GM19043 (cell line): ENCODE measurements at regions not wholly inside any gene's neighbourhood (a gene's known extent, or its start where the extent isn't known, plus 50 kb on each side); places are given as distances from the start of the nearest gene placed in this dataset.
"Not testable (repeated sequence)": the region's sequence is repeated elsewhere in the genome, so short reads cannot be mapped to it uniquely, and the experiment has no call there.

Source experiments
- ATAC-seq: cut with Tn5 transposase; IDR thresholded peaks from one replicate; pipeline ENCODE4 v1.9.1; 2021; ENCODE audit warnings: low read depth; ENCODE audit not compliant: unreplicated experiment

DNA sequence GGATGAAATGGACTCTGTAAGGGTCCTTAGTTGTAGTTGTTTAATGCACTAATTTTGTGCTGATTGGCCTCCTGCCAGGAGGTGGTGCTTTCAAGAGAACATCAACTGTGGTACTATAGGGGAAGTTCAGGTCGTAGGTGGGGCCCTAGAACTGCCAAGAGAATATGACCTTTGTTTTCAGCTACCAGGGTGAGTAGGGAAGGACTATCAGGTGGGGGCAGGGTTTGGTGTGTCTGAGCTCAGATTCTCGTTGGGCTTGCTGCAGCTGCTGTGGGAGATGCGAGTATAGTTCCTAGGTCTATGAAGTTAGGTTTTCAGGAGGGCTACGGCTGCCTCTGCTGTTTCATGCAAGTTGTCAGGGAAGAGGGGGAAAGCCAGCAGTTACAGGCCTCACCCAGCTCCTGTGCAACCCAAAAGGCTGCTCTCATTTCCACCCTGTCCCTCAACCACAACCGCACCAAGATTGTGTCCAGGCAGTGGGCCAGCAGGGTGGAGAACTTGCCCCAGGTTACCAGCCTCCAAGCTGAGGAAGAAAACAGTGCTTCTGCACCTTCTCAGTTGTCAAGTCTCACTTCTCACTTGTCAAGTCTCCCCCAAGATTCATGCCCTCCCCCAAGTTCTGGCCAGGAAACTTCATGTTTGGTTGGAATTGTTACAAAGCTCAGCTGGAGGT, 626.5 kb upstream of the MAP3K7 start:
- ATAC-seq, result no peak

DNA sequence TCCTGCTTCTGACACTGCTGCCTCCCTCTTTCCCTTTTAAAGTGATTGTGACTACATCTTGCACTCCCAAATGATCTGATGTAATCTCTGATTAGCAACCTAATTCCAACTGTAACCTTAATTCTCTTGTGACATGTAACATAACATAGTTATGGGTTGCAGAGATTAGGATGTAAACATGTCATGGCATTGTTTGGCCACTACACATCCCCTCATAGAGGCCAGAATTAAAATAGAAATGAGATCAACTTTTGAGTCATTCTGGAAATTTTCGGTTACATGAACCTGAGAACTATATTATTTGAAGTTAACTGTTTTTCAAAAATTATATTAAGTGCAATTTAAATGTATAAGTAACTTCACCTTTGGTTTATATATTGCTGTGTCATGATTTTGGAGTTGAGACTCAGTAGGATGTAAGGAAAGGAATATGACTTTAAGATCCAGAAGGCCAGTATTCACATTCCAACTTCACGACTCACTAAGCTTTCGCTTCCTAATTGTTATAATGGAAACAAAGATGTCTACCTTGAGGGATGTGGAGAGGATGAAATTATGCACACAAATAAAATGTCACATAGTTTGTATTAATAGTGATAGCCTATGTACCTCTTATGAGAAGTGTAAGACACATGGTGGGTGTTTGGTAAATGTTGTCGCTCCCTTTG, 611.9 kb upstream of the MAP3K7 start:
- no peak for ATAC-seq

DNA sequence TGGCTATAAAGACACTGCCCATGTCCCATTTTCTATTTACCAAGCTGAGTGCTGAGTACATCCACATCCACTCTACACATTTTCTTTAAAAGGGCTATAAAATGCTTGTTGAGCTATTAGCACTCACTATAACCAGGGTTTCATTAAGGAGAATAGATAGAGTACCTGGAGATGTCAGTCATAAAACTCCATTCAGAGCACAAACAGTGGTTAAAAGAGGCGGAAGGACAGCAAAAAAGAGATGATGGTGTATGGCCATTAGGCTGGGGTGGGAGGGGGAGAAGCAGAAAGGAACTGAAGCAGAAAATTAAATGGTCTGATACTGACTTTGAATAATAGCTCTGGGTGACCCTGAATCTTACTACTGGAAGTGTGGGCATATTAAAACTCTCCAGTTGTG, 609.9 kb upstream of the MAP3K7 start:
- ATAC-seq, result no peak

DNA sequence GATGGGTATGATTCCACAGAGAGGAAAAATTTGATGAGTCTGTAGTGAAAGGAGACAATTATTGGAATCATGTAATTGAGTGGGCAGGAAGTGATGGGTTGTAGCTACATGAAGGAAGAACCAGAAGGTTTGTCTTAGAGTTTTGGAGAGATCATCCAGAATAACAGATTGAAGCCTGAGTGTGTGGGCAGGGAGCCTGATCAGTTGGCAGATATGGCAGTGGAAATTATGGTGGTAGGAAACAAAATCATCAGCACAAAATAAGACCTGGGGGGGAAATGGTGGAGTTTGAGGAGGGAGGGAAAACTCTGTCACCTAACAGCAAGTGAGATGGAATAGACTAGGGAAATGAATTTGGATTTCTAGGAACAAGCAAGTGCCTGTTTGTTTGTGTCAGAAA, 606.6 kb upstream of the MAP3K7 start:
- ATAC-seq, result no peak

DNA sequence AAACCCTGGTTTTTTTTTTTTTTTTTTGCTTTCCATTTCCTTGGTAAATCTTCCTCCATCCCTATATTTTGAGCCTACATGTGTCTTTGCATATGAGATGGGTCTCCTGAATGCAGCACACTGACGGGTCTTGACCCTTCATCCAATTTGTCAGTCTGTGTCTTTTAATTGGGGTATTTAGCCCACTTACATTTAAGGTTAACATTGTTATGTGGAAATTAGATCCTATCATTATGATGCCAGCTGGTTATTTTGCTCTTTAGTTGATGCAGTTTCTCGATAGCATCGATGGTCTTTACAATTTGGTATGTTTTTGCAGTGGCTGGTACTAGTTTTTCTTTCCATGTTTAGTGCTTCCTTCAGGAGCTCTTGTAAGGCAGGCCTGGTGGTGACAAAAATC, 603.2 kb upstream of the MAP3K7 start:
- ATAC-seq, result not testable (repeated sequence)

DNA sequence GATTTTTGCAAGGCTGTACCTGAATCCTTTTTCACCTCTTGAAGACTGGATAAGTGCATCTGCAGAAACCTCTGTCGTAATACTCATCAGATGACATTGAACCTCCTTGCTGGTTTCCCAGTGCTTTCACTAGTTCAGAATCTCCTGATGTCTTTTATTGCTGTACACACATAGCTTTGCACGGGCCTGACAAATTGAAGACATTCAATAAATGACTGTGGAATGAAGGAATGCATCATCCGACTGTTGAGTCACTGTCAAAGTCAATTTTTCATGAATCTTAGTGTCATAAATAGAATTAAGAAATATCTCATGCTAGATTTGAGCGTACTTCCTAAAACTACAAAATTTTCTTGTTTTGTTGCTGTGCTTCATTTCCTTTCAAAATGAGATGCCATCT, 598.2 kb upstream of the MAP3K7 start:
- no peak for ATAC-seq

DNA sequence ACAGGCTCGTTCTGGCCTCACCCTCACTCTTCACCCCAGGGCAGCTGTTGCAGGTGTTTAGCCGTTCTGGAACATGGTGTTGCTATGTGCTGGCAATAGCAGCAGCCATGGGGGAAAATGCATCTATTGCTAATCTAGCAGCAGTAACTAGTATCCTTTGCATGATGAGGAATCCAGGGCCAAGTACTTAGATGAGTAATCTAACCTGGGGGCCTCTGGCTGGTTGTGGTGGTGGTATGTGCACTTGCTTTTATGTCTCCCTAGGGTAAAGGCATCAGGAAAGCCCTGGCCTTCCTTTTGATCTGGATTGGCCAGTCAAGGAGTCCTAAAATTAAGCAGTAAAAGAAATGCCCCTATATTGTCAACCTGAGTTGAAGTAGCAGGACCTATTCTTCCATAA, 594.5 kb upstream of the MAP3K7 start:
- no peak for ATAC-seq

DNA sequence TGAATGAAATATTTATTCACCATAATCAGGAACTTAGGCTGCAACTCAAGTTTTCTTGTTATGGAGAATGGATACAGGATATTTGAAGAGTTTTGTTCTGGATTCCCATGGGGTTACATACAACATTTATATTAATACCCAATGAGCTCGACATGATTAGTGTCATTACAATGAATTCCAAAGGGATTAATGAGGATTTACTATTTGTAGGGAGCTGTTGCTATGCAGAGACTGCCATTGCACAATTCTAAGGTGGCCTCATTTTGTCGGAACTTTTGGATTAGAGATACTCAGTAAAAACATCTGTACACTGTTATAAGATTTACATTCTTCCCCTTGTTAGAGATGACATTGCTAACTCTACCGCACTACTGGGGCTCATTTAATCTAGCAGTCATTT, 586.8 kb upstream of the MAP3K7 start:
- no peak for ATAC-seq

DNA sequence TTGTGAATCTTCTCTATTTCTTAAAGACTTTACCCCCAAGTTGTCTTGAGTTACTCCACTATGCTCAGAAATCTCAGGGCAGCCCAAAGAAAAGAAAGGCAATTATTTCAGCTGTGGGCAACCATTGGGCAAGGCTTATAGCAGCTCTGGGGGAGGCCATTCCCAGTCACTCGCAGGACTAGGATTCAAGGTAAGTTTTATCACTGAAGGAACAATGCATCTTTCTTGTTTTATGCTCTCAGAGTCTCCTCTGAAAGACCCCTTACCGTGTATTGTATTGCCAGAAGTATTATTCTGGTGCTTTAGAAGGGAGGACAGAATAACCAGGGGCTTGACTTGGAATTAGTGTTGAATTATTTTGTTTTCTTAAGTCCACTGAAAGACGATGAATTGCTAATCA, 586.3 kb upstream of the MAP3K7 start:
- no peak for ATAC-seq

DNA sequence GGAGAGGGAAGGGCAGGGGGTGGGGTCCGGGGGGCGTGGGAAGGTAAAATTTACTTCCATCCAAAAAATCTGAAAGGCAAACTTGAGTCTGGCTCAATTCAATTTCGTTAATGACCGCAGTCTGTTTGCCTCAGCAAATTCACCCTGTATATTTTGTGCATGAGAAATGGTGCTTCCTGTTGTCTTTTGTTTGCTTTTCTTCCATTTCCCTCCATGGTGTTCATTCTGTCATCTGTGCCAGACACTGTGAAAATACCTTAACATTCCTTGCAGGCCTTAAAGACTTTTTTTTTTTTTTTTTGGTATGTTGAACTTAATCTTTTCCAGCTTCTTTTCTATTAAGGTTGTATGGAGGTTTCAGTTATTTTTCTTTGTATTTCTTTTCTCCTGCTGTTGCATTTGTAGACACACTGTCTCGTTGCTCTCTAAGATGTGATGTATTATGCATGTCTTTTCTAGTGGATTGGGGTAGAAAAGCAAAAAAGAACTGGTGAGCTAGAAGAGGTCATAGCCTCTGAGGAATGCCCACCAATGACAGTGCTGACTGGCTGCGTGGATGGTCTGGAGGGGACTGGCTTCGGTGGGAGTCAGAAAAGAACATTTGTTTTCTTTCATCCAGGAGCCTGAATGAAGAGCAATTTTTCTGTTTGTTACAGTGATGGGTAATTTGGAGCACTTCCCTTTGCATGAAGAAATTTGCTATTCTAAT, 585.0 kb upstream of the MAP3K7 start:
- ATAC-seq, result no peak

DNA sequence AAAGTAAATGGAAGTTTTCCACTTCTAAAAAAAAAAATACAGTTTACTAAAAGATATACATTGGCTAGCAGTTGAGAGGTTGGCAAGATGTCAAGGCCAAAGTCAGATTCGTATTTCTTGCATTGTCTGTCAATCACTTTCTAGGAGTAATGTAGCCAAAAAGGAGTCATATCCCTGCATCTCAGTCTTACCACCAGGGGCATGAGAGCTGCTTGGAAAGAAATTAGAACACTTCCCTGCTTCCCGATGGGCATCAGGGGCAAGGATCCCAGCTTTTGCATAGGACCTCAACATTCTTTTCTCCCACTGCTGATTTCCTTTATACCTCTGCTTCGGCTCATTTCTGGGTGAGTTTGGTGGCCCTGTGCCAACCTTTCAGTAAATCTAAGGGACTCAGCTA, 581.0 kb upstream of the MAP3K7 start:
- ATAC-seq, result no peak

DNA sequence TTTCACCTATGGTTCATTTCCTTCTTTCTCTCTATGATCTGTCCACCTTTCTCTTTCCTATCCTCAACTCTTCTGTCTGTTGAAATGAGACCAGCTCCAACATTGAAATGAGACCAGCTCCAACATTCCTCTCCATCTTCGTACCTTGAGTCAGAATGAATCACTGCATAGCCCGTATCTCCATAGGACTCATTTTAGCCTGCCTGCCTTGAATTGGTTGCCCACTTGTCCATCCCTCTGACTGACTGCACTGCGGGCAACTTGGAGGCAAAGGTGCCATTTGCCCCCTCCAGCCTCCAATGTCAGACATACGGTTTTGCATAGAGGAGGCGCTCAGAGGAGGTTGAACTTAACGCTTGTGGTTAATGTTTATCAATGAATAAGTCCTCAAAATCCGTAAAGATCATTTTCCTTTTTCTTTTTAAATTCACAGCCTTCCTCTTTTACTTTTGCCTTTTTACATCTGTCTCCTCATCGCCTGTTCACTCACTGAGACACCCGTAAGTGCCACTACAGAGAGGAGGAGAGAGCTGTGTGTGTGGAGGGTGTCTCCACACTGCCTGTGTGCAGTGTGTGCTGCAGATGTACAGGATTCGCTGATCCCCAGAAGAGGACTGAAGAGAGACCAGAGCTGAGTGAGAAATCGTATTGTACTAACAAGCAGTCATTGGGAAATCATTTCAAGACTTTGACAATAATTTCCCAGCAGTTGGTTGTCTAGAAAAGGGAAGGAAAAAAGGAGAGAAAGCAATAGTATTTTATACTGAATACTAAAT, 579.6 kb upstream of the MAP3K7 start:
- no peak for ATAC-seq

DNA sequence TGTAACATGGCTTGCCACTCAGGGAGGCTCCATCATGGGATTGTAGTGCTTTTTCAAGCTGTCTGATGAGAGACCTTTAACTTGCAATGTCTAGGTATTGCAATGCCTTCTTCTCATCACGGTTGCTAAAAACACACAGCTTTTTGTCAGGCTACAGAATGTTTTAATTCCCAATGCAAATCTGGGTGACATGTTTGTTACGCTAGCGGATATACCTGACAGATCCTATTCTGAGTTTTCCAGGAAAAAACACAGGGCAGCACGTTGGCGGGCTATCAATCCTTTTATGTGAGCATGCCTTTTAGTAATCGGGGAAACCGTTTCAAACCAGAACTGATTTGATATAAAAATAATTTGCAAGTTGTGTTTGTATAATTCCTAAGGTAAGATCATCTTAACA, 577.2 kb upstream of the MAP3K7 start:
- ATAC-seq, result no peak

DNA sequence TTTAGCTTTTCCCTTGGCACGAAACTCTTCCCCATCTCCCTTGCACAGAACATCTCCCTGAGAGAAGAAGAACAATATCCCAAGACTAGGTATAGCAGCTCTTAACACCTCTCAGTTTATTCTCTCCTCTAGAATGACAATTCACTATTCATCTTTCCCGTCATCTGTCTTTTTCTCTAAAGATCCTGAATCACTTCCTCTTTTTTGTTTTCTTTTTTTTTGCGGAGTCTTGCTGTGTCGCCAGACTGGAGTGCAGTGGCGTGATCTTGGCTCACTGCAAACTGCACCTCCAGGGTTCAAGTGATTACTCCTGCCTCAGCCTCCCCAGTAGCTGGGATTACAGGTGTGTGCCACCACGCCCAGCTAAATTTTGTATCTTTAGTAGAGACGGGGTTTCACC, 574.4 kb upstream of the MAP3K7 start:
- ATAC-seq, result no peak

DNA sequence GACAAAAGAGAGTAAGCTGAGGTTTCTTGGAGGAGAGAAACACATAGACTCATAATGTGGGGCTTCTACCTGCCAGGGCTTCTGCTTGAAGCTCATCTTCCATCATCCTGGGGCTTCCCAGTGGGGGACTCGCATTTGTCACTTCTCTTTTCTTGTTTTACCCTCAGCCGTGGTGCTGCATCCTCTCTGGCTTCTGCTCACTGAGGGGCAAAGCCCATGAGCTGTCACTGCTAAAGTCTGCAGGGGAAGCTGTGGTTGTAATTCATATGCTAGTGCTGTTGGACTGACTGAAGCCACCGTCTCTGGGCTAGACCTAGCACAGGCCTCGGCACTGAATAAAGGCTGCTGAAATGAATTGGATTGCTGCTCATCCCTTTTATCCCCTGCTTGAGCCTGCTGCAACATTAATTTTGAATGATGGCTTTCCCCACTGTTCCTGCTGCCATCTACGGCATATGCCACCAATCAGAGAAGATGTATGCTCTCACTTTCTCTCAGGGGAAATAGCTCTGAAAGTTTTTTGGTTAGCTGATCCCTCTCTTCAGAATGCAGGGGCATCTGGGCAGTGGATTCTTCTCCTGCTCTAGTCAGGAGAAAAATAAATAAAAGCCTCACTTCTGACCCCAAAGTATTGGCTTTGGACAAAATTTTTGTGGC, 568.4 kb upstream of the MAP3K7 start:
- peak; percentile 38 for ATAC-seq

DNA sequence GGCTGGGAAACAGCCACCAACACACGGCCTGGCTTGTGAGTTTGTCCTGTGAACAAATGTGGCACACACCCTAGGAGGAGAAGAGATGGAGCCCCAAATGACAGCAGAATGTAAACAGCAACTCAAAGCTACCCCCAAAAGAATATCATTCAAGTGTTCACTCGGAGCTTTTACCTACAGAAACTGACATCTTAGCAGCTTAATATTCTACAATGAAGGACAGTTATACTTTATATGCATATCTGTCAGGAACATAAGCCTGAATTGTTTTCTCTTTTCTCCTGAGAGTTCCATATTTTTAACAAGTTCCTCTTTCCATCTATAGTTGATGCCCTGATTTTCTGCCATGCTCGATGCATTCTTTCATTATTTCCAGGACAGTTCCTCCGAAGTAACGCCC, 566.0 kb upstream of the MAP3K7 start:
- no peak for ATAC-seq

DNA sequence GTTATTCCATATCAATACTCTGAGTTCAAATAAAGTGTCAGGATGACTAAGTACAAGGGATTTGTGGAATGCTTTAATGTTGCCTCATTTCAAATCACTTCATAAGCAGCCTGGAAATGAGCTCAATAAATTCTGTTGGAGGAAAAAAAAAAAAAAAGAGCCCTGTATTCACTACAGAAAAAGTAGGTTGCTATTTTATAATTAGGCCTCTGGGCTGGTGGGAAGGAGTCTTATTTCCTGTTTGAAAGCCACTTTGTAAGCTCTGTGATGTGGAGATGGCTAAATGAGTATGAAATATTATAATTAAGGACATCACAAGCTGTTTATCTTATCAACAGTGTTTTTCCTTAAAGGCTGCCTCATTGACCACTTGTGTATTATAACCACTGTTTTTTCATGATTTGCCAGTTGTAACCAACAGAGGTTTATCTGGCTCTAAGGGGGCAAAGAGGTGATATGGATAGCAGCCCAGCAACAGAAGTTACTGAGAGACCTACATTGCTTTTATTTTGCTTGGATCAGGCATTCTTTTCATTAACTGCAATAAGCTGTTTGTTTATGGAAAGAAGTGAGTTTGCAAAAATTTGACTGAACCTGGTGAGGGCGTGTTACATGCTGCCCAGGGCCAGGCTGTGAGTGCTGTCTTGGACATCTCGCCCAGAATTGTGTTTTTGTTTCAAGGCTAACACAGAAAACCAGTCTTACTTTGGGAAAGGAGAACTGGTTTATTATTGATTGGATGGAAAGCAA, 563.3 kb upstream of the MAP3K7 start:
- no peak for ATAC-seq

DNA sequence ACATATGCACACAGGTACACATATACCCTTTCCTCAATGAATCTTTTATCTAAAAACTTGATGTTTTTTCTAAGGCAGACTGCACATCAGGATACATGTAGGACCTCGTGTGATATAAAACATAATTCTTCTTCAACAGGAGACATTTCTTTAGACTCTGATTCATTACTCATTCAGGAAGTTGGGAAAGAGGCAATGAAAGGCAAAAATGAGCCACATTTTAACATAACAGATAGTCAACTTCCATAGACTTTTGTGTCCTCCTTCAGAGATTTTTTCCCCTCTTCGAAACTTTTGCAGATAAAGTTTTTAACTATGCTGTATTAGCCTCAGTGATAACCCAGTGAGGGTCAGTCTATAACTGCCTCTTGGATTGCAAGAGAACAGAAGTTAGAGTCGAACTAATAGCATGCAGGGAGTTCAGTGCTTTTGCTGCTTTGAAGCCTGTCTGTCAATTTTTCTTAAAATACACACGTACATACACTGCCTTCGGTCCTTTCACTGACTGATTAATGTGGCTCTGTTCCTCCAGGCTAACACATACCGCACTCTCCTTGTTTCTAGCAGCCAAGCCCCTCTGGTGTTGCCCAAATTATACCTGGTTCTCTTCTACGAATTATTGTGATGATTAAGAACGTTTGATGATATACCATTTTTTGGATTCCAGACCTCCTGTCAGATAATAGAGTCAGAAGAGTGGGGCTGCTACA, 562.5 kb upstream of the MAP3K7 start:
- no peak for ATAC-seq

DNA sequence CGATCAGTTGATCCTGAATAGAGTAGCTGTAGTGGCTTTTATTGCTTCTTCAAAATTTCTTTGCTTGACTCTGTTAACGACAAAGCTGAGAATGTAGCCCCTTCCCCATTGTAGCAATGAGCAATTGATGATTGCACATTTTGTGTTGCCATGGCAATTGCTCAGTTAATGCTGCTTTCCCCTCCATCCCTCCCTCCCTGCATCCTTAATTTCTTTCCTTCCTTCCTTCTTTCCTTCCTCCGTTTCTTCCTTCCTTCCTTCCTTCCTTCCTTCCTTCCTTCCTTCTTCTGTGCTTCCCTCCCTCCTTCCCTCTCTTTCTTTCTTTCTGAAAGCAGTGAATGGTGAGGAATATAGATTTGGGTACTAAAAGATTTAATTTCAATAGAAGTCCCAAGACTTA, 557.3 kb upstream of the MAP3K7 start:
- ATAC-seq, result no peak
